Neural cell (in vitro differentiated cells): ENCODE measurements at regions not wholly inside any gene's neighbourhood (a gene's known extent, or its start where the extent isn't known, plus 50 kb on each side); places are given as distances from the start of the nearest gene placed in this dataset.

ENCODE experiments used
- H2AFZ ChIP-seq: fragments of 200-600, 300-800 bp; sonication (generic), shearing (Covaris generic); 2 replicates; pipeline ENCODE4 v1.6.0; 2014; ENCODE audit warnings: low read depth, mild to moderate bottlenecking, antibody characterized with exemption, low read length, moderate library complexity
- H3F3A ChIP-seq: fragments of 200-600 bp; shearing (Covaris generic); 2 replicates; pipeline ENCODE4 v1.6.1; 2016; ENCODE audit warnings: mild to moderate bottlenecking, moderate library complexity, mixed read lengths, antibody characterized with exemption, low read length; ENCODE audit not compliant: insufficient read depth, poor library complexity, severe bottlenecking
- H3K27ac ChIP-seq: fragments of 200-600, 300-800 bp; sonication (generic), shearing (Covaris generic); 2 replicates; pipeline ENCODE4 v1.5.1; 2014; ENCODE audit warnings: mild to moderate bottlenecking, low read length, moderate library complexity
- H3K27me3 ChIP-seq: fragments of 300-800, 200-600 bp; sonication (generic), shearing (Covaris generic); 2 replicates; pipeline ENCODE4 v1.6.0; 2014; ENCODE audit warnings: mild to moderate bottlenecking, low read depth, low read length, moderate library complexity; ENCODE audit not compliant: insufficient read depth
- H3K36me3 ChIP-seq: fragments of 300-800, 200-600 bp; sonication (generic), shearing (Covaris generic); 2 replicates; pipeline ENCODE4 v1.5.1; 2014; ENCODE audit warnings: mild to moderate bottlenecking, antibody characterized with exemption, low read length, moderate library complexity; ENCODE audit not compliant: insufficient read depth
- H3K4me2 ChIP-seq: fragments of 300-800, 200-600 bp; sonication (generic), shearing (Covaris generic); 2 replicates; pipeline ENCODE4 v1.6.0; 2014; ENCODE audit warnings: mild to moderate bottlenecking, low read length
- H3K4me3 ChIP-seq: fragments of 300-800, 200-600 bp; sonication (generic), shearing (Covaris generic); 2 replicates; pipeline ENCODE4 v1.5.1; 2014; ENCODE audit warnings: mild to moderate bottlenecking, low read length, moderate library complexity
- H3K79me2 ChIP-seq: fragments of 200-600 bp; shearing (Covaris generic); replicated peaks from 2 replicates; pipeline ENCODE4 v1.6.0; 2014; ENCODE audit warnings: mild to moderate bottlenecking, low read length, moderate library complexity; ENCODE audit not compliant: insufficient read depth
- H3K9ac ChIP-seq: fragments of 300-800, 200-600 bp; sonication (generic), shearing (Covaris generic); 2 replicates; pipeline ENCODE4 v1.6.1; 2016; ENCODE audit warnings: mild to moderate bottlenecking, low read length, mixed read lengths
- H3K9me2 ChIP-seq: fragments of 200-600 bp; shearing (Covaris generic); 2 replicates; pipeline ENCODE4 v1.6.1; 2016; ENCODE audit warnings: mild to moderate bottlenecking, low read length, mixed read lengths; ENCODE audit not compliant: insufficient read depth
- H3K9me3 ChIP-seq: fragments of 200-600, 300-800 bp; sonication (generic), shearing (Covaris generic); 2 replicates; pipeline ENCODE4 v1.6.1; 2016; ENCODE audit warnings: mild to moderate bottlenecking, mixed run types, low read length, moderate library complexity, mixed read lengths
- H4K20me1 ChIP-seq: fragments of 200-600 bp; shearing (Covaris generic); 2 replicates; pipeline ENCODE4 v1.6.1; 2016; ENCODE audit warnings: mild to moderate bottlenecking, mixed run types; ENCODE audit not compliant: insufficient read depth
- CTCF ChIP-seq: fragments of 450-650 bp; IDR thresholded peaks from 2 replicates; pipeline ENCODE4 v1.5.1; 2014; ENCODE audit warnings: antibody characterized with exemption, mild to moderate bottlenecking, moderate library complexity; ENCODE audit not compliant: poor library complexity, severe bottlenecking
- EP300 ChIP-seq: fragments of 450-650 bp; conservative IDR thresholded peaks from 2 replicates; pipeline ENCODE4 v1.6.1; 2014; ENCODE audit warnings: antibody characterized with exemption, mild to moderate bottlenecking, moderate library complexity; ENCODE audit not compliant: poor library complexity, severe bottlenecking
- EZH2 ChIP-seq: fragments of 200-600, 300-800 bp; shearing (Covaris generic), sonication (generic); IDR thresholded peaks from 2 replicates; pipeline ENCODE4 v1.6.1; 2014; ENCODE audit warnings: antibody characterized with exemption, low read length, borderline replicate concordance, mild to moderate bottlenecking; ENCODE audit not compliant: insufficient read depth, poor library complexity, severe bottlenecking
- MXI1 ChIP-seq: fragments of 450-650 bp; conservative IDR thresholded peaks from 2 replicates; pipeline ENCODE4 v1.6.1; 2014; ENCODE audit warnings: antibody characterized with exemption, mild to moderate bottlenecking; ENCODE audit not compliant: poor library complexity, severe bottlenecking
- POLR2AphosphoS5 ChIP-seq: IDR thresholded peaks from 2 replicates; pipeline ENCODE4 v1.6.1; 2012
- RAD21 ChIP-seq: fragments of 450-650 bp; conservative IDR thresholded peaks from 2 replicates; pipeline ENCODE4 v1.6.1; 2014; ENCODE audit warnings: antibody characterized with exemption, mild to moderate bottlenecking, moderate library complexity
- REST ChIP-seq: IDR thresholded peaks from 2 replicates; pipeline ENCODE4 v1.6.1; 2012; ENCODE audit warnings: borderline replicate concordance
- SMC3 ChIP-seq: fragments of 450-650 bp; conservative IDR thresholded peaks from 2 replicates; pipeline ENCODE4 v1.6.1; 2014; ENCODE audit warnings: antibody characterized with exemption, mild to moderate bottlenecking, moderate library complexity; ENCODE audit not compliant: poor library complexity
- TAF1 ChIP-seq: IDR thresholded peaks from 2 replicates; pipeline ENCODE4 v1.6.1; 2012; ENCODE audit warnings: low read depth

- no peaks in the 10 kb centered on the region for H3K9me2 ChIP-seq
- H3K27me3 ChIP-seq, result no peaks in the 10 kb centered on the region
- no peaks in the 10 kb centered on the region for H4K20me1 ChIP-seq
- no peaks in the 10 kb centered on the region for H3K36me3 ChIP-seq
- H3K79me2 ChIP-seq, result no peaks in the 10 kb centered on the region
- H3K4me3 ChIP-seq, result no peak overlapping the region
- no peak for TF ChIP-seq POLR2AphosphoS5
- TF ChIP-seq MXI1, result no peak
- no peak for TF ChIP-seq EP300
- no peak for TF ChIP-seq RAD21
- no peak for TF ChIP-seq EZH2
- no peak for TF ChIP-seq SMC3
- TF ChIP-seq REST, result no peak
- TF ChIP-seq TAF1, result no peak
- TF ChIP-seq CTCF, result no peak
- H3K9me3 ChIP-seq, result no peaks in the 10 kb centered on the region
- no peak overlapping the region for H3K27ac ChIP-seq
- H3K4me2 ChIP-seq, result no peak overlapping the region
- H3K9ac ChIP-seq, result no peak overlapping the region
- H3F3A ChIP-seq, result no peaks in the 10 kb centered on the region
- H2AFZ ChIP-seq, result no peak overlapping the region
These were observed 192.6 kb downstream of the KLF6 start for GRCh38 chr10:3592424-3592823.

GRCh38 chr10:3588816-3589215, 196.2 kb downstream of the KLF6 start:
- H3K27me3 ChIP-seq, result no peaks in the 10 kb centered on the region
- no peaks in the 10 kb centered on the region for H3K9me3 ChIP-seq
- H3K4me3 ChIP-seq, result no peak overlapping the region
- no peaks in the 10 kb centered on the region for H3K9me2 ChIP-seq
- H3K79me2 ChIP-seq, result no peaks in the 10 kb centered on the region
- H3K9ac ChIP-seq, result no peak overlapping the region
- peak overlapping the region; percentile 9 for H3K27ac ChIP-seq
- H3K36me3 ChIP-seq, result no peaks in the 10 kb centered on the region
- H4K20me1 ChIP-seq, result no peaks in the 10 kb centered on the region
- no peaks in the 10 kb centered on the region for H3F3A ChIP-seq
- no peak for TF ChIP-seq RAD21
- no peak for TF ChIP-seq EZH2
- TF ChIP-seq REST, result no peak
- TF ChIP-seq CTCF, result no peak
- no peak for TF ChIP-seq POLR2AphosphoS5
- no peak for TF ChIP-seq MXI1
- TF ChIP-seq SMC3, result no peak
- TF ChIP-seq EP300, result no peak
- TF ChIP-seq TAF1, result no peak
- no peak overlapping the region for H3K4me2 ChIP-seq
- no peak overlapping the region for H2AFZ ChIP-seq
